ENCODE measurements at regions not wholly inside any gene's neighbourhood (a gene's known extent, or its start where the extent isn't known, plus 50 kb on each side); places are given as distances from the start of the nearest gene placed in this dataset.

GRCh38 chr21:23886828-23887724, 1720.2 kb downstream of the MRPL39 start:
- Histone ChIP-seq H2AFZ (ENCODE audit: low read length) (peak overlapping the region; percentile 95), H3K4me2 (ENCODE audit: low read depth, low read length) (peak overlapping the region; percentile 60), H3K4me3 (ENCODE audit: low read length) (peak overlapping the region; percentile 59)

DNA sequence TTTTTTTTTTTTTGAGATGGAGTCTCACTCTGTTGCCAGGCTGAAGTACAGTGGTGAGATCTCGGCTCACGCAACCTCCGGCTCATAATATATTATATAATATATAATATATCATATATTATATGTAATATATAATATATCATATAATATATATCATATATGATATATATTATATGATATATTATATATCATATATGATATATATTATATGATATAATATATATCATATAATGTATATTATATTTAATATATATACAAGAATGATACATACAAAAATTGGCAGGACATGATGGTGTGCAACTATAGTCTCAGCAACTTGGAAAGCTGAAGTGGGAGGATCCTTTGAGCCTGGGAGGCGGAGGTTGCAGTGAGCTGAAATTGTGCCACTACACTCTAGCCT, 1725.5 kb downstream of the MRPL39 start:
- Histone ChIP-seq H4K20me1 (ENCODE audit: insufficient read depth, low read length) (no peaks in the 10 kb centered on the region), H3F3A (ENCODE audit: insufficient read depth, low read length) (no peaks in the 10 kb centered on the region), H3K4me1 (ENCODE audit: low read length) (no peaks in the 10 kb centered on the region), H3K9me3 (replicated peaks; ENCODE audit: insufficient read depth, low read length) (no peaks in the 10 kb centered on the region), H3K4me2 (ENCODE audit: low read depth, low read length) (no peak overlapping the region), H3K9me2 (replicated peaks; ENCODE audit: insufficient read depth, low read length) (no peaks in the 10 kb centered on the region), H3K27ac (ENCODE audit: low read length) (no peak overlapping the region), H3K9ac (ENCODE audit: low read length) (no peak overlapping the region), H3K27me3 (replicated peaks; ENCODE audit: insufficient read depth, low read length) (no peaks in the 10 kb centered on the region), H3K79me2 (ENCODE audit: low read length) (no peaks in the 10 kb centered on the region), H3K36me3 (replicated peaks; ENCODE audit: insufficient read depth, low read length) (no peaks in the 10 kb centered on the region), H3K4me3 (ENCODE audit: low read length) (no peak overlapping the region), H2AFZ (ENCODE audit: low read length) (no peak overlapping the region)
- no peak for DNase-seq
- TF ChIP-seq CTCF (IDR thresholded peaks at IDR 0.05; ENCODE audit: low read length) (no peak), EZH2 (optimal IDR thresholded peaks at IDR 0.05; ENCODE audit: low read depth, low read length) (no peak)

More at GRCh38 chr21:23886828-23887724, 1720.2 kb downstream of the MRPL39 start:
- TF ChIP-seq CTCF (IDR thresholded peaks at IDR 0.05; ENCODE audit: low read length) = no peak
- TF ChIP-seq EZH2 (optimal IDR thresholded peaks at IDR 0.05; ENCODE audit: low read depth, low read length) = no peak
- no peak for TF ChIP-seq EZH2phosphoT487 (IDR thresholded peaks at IDR 0.05; ENCODE audit: low read length)
- Histone ChIP-seq H3K27ac (ENCODE audit: low read length) (peak overlapping the region; percentile 45; the same call in 1 of the 2 replicates), H3K9ac (ENCODE audit: low read length) (no peak overlapping the region; the same call in 1 of the 2 replicates), H4K20me1 (ENCODE audit: insufficient read depth, low read length) (no peaks in the 10 kb centered on the region), H3K36me3 (replicated peaks; ENCODE audit: insufficient read depth, low read length) (no peaks in the 10 kb centered on the region), H3K4me1 (ENCODE audit: low read length) (no peaks in the 10 kb centered on the region; the same call in 1 of the 2 replicates), H3K9me3 (replicated peaks; ENCODE audit: insufficient read depth, low read length) (no peaks in the 10 kb centered on the region), H3K9me2 (replicated peaks; ENCODE audit: insufficient read depth, low read length) (no peaks in the 10 kb centered on the region), H3K27me3 (replicated peaks; ENCODE audit: insufficient read depth, low read length) (no peaks in the 10 kb centered on the region), H3F3A (ENCODE audit: insufficient read depth, low read length) (no peaks in the 10 kb centered on the region; the same call in 1 of the 2 replicates), H3K79me2 (ENCODE audit: low read length) (no peaks in the 10 kb centered on the region)
- no peak for DNase-seq

- TF ChIP-seq EZH2phosphoT487 (IDR thresholded peaks at IDR 0.05; ENCODE audit: low read length) (no peak), CTCF (IDR thresholded peaks at IDR 0.05; ENCODE audit: low read length) (no peak), EZH2 (optimal IDR thresholded peaks at IDR 0.05; ENCODE audit: low read depth, low read length) (no peak)
- Histone ChIP-seq H3K36me3 (replicated peaks; ENCODE audit: insufficient read depth, low read length) (no peaks in the 10 kb centered on the region), H3K9me3 (replicated peaks; ENCODE audit: insufficient read depth, low read length) (no peaks in the 10 kb centered on the region), H3K4me3 (ENCODE audit: low read length) (no peak overlapping the region), H4K20me1 (ENCODE audit: insufficient read depth, low read length) (no peaks in the 10 kb centered on the region), H3K27me3 (replicated peaks; ENCODE audit: insufficient read depth, low read length) (no peaks in the 10 kb centered on the region), H3K9me2 (replicated peaks; ENCODE audit: insufficient read depth, low read length) (no peaks in the 10 kb centered on the region), H3K9ac (ENCODE audit: low read length) (no peak overlapping the region), H3K27ac (ENCODE audit: low read length) (no peak overlapping the region), H2AFZ (ENCODE audit: low read length) (no peak overlapping the region), H3K79me2 (ENCODE audit: low read length) (no peaks in the 10 kb centered on the region), H3K4me2 (ENCODE audit: low read depth, low read length) (no peak overlapping the region), H3F3A (ENCODE audit: insufficient read depth, low read length) (no peaks in the 10 kb centered on the region), H3K4me1 (ENCODE audit: low read length) (no peaks in the 10 kb centered on the region)
- no peak for DNase-seq
Measured at GRCh38 chr21:23876925-23877558, 1730.2 kb downstream of the MRPL39 start.
